NCI-H146 (cell line): ENCODE measurements at regions not wholly inside any gene's neighbourhood (a gene's known extent, or its start where the extent isn't known, plus 50 kb on each side); places are given as distances from the start of the nearest gene placed in this dataset.

Source experiments
- DNase-seq: peaks from one replicate; lab custom pipeline; 2025; lab: John Stamatoyannopoulos, UW

DNA sequence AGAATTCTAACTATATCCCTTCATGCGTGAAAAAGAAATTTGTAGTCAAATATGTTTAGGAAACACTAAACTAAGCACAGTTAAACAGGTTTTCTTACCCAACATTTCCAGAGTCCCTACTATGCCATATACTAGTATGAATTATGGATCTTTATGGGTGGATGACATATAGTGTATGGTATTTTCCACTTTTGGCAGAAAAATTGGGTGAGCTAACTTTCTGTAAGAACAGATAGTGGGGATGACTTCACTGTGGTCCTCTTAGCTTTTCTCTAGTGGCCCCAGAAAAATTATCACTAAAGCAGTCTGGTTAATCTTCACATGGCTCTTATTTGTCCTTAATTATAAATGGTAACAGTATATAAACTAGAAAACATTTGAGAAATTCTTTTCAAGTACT lies 240.0 kb upstream of the GULP1 start:
- no peak for DNase-seq

GRCh38 chr2:188065386-188065785 lies 226.3 kb upstream of the GULP1 start:
- no peak for DNase-seq

- DNase-seq: no peak
Measured at GRCh38 chr2:188068093-188068492, 223.6 kb upstream of the GULP1 start.

DNA sequence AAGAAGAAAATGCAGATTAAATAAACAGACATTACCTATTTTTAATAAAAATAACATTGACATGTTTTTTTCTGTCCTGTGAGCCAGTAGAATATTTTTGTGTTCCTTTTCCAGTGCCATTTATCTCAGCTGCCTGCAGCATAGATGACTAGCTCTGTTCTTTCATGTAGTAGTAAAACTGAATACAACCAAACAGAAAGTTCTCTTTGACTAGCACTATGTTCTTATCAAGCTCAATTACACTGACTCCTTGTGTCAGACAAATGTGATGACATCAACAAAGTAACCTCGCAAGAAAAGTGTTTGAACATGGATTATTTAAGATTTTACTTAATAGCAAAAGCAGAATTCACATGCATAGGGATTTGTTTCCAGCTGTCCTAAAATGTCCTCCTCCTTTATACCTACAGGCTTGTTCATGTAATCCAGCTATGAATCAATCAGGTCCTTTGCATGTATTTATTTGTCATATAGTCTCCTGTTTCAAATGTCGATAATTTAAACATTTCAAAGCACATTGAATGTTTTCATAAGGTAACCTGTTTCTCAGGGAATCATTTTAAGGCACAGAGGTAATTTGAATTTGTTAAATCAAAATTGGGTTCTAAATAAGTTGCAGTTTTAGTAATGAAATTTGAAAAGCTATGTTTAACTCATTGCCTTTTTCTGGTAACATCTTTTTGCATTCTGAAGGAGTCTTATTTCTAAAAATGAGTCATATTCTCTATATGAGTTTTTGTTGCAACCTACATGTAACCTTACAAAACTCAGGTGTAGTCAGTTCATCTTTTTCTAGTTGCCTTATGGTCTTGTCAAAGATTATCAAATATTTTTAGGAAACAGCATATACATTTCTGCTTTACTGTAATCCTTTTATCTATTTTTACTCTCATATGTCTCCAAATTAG lies 215.3 kb upstream of the GULP1 start:
- no peak for DNase-seq

DNA sequence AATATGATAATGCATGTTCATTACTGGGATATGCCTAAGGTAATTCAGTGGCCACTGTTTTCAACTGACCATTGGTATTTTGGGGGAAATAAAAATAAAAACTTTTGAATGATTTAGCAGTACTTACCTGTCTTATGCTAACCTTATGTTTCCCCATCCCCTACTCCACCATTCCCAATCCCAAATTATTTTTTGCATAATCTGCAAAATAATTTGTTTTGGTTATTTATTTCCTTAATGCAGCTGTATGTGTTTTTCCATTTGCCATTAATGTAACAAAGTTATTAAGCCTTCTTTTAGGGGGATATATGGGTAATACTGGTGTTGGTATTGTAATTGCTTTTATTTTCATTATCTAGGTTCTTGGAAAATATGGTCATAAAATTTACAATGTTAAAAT lies 213.9 kb upstream of the GULP1 start:
- no peak for DNase-seq

DNA sequence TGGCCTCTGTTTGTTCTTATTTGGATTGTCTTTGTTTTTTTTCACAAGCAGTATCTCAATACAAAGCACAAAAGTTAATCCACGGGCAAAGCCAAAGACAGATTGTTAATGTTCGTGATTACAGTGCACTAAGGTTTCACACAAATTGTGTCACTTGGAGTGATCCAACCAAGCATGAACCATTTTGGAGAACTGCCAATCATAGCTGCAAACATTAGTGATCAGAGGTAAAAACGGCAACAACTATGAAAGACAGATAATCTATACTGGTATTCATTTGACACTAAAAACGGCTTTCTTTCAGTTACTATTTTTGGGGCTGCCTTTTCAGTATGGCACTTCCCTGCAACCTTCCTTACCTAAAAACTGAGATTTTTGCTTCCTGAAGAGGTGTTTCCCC lies 213.1 kb upstream of the GULP1 start:
- DNase-seq: peak; percentile 2

DNA sequence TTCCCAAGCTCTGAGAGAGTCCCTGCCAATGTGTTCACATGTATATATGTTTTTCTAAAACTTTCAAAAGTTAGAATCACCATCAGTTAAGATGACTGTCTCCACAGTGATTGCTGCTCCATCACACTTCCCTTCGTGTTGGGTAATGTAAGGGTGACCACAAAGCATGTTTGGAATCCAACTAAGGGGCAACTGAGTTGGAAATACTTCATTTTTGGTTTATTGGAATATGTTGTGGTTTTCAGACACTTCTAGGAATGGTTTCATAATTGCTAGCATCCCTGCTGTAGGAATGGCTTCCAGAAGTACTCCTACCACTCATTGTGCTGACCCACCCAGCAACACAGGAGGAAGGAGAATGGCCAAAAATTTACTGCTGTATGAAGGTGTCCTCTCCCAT lies 212.5 kb upstream of the GULP1 start:
- no peak for DNase-seq

DNA sequence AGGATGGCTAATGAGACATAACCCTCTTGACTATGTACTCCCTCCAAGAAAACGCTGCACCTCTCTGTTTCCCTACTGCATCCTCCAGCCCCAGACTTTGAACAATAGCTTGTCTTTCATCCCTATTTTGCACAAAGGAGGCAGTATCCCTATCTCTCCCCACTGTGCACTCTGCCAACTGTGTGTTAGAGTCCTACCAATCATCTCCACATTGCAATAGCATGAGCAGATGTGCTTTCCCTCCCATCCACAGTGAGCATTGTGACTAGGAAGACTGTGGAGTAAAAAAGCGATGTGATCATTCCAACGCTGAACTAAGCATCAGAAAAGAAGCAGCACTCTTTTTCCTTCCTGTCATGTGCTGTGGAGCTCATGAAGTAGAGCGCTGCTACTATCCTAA lies 206.3 kb upstream of the GULP1 start:
- DNase-seq: no peak

GRCh38 chr2:188089901-188090300 lies 201.8 kb upstream of the GULP1 start:
- DNase-seq: no peak

GRCh38 chr2:188091220-188091619 lies 200.5 kb upstream of the GULP1 start:
- no peak for DNase-seq

- no peak for DNase-seq
Measured at GRCh38 chr2:188092734-188093133, 198.9 kb upstream of the GULP1 start.

GRCh38 chr2:188096910-188097309 lies 194.8 kb upstream of the GULP1 start:
- no peak for DNase-seq

DNA sequence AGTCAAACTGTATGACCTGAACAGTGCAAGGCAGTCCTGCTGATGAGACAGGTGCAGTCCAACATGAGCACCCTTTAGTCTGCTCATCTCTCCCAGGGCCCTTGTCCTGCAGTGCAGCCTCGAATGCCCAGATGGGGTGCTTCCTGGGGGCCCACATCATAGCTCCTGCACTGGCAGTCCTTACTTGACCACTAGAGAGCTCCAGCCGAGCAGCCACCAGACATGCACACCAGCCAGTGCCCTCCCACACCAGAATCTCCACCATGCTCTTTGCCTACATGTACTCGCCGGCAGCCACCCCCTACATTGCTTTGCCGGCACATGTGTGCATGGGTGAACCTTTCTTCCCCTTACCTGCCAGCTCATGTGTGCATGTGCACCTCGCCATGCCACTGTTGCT lies 188.8 kb upstream of the GULP1 start:
- no peak for DNase-seq

GRCh38 chr2:188114014-188114413 lies 177.7 kb upstream of the GULP1 start:
- DNase-seq: peak; percentile 9

DNA sequence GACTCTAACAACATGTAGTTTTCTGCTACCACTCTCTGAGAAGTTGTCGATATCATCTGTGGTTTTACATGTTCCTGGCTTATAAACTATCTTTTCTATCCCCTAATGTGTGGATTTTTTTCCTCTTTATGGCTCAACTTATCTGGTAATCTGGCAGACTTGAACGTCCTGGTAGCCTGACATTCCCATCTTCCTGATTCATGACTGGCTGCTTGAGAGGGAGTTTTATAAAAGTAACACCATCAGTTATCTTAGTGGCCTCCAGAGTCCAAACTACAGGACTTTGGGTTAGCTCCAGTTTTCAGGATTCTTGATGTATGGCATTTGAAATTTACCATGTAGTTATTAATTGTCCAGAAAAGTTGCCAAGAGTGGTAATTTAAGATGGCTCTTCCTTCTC lies 174.0 kb upstream of the GULP1 start:
- no peak for DNase-seq

GRCh38 chr2:188118431-188118830 lies 173.2 kb upstream of the GULP1 start:
- DNase-seq: no peak

GRCh38 chr2:188119112-188119838 lies 172.4 kb upstream of the GULP1 start:
- no peak for DNase-seq

GRCh38 chr2:188122985-188123384 lies 168.7 kb upstream of the GULP1 start:
- no peak for DNase-seq

GRCh38 chr2:188129677-188130076 lies 162.0 kb upstream of the GULP1 start:
- DNase-seq: no peak

DNA sequence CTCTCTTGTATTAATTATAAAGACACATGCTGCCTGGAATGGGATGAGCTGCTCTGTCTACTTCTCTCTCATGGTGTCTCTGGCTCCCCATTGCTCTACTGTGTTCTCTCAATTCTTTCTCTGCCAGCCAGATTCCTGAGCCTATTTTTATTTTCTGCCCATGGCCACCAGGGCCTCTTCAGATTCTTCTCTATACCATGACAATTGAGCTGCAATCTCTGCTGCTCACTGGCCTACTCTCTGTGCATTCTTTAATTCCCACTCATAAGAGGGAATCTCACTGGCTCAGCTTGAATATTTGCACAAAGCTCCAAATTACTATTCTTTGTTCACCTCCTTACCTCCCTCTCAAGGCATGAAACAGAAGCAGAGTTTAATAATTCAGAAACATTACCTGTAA lies 161.4 kb upstream of the GULP1 start:
- DNase-seq: no peak

DNA sequence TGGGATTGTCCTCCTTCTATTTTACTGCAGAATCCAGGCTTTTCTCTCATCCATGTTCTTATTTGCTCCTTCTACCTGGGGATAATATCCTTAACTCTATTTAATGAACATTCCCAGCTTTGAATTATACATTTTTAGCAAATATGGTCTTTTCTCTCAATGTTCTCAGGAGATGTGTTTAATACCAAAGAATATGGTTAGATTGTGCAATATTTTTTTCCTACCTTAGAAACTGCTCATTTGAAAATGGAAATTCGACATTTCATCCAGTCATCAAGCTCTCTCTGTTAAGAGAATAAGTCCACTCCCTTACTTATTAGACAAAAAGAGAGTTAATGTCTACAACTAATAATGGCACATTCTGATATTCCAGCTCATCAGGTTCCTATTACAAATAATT lies 160.4 kb upstream of the GULP1 start:
- DNase-seq: no peak

DNA sequence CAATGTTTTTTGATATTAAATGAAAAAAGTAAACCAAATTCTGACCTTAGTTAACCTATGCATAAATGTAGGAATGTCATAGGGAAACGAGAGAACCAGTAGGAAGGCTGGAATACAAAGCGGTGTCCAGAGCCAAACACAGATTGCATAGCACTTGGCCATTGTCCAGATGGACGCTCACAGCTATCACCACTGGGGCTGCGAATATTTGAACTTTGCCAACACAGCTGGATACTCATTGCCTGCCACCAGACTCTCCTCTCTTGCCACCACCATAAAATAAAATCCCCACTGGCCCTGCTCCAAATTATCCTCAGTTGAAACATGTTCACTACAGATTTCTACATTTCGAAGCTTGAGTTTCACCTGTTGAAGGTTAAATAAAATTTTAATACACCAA lies 159.3 kb upstream of the GULP1 start:
- peak; percentile 2 for DNase-seq

DNA sequence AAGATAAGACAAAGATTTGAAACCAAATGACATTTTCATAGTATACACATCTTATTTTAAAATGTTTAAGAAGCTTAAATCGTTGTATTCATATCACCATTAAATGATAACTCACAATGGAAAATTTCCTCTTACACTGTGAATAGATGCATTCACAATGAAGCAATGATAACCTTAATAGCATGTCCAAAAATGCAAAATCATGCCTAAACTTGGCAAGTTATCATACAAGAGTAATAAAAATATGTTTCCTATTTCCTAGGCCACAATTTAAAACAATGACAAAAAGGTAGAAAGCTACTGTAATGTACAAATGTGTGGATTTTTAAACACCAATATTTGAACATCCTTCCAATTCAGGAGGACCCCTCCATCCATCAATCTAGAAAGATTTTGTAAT lies 157.4 kb upstream of the GULP1 start:
- no peak for DNase-seq

DNA sequence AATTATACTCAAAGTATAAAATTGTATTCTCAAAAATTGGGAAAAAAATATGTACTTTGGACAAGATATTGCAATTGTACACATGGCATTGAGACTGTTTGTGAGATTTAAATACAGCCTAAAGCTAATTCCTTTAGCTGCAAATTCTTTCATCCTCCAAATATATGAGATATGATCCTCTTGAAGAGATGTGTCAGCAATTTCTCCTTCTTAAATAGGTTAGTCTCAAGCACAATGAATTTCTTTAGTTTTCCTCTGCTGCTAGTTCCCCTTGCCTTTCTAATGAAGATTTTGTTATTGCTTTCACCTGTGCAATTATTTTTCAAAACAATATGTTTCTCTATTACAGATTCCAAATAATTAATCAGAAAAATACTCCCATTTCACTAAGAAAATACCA lies 153.4 kb upstream of the GULP1 start:
- no peak for DNase-seq
